Skeletal muscle cell (primary cell): ENCODE measurements at regions not wholly inside any gene's neighbourhood (a gene's known extent, or its start where the extent isn't known, plus 50 kb on each side); places are given as distances from the start of the nearest gene placed in this dataset.
"Not testable (repeated sequence)": the region's sequence is repeated elsewhere in the genome, so short reads cannot be mapped to it uniquely, and the experiment has no call there.

Experiments used
- DNase-seq: peaks from one replicate; pipeline ENCODE4 v3.0.0-alpha.2; 2010; ENCODE audit warnings: low read depth
- H3K4me3 ChIP-seq: 2 replicates; pipeline ENCODE4 v1.5.1; 2011; ENCODE audit warnings: low read depth, mild to moderate bottlenecking, control low read depth, low read length, moderate library complexity

- DNase-seq, result no peak
- H3K4me3 ChIP-seq, result no peak overlapping the region
Measured at GRCh38 chr7:23928418-23928775, 218.4 kb downstream of the STK31 start.

- no peak overlapping the region for H3K4me3 ChIP-seq
- no peak for DNase-seq
Measured at GRCh38 chr7:23930312-23930711, 220.3 kb downstream of the STK31 start.

GRCh38 chr7:23931633-23932032 lies 221.6 kb downstream of the STK31 start:
- no peak for DNase-seq
- no peak overlapping the region for H3K4me3 ChIP-seq

GRCh38 chr7:23938215-23938614 lies 228.2 kb downstream of the STK31 start:
- no peak for DNase-seq
- H3K4me3 ChIP-seq, result no peak overlapping the region

- H3K4me3 ChIP-seq, result no peak overlapping the region
- DNase-seq, result no peak
Measured at GRCh38 chr7:23938937-23939552, 229.0 kb downstream of the STK31 start.

- not testable (repeated sequence) for H3K4me3 ChIP-seq, DNase-seq
Measured at GRCh38 chr7:23939747-23940146, 229.7 kb downstream of the STK31 start.

GRCh38 chr7:23941551-23941950 lies 231.5 kb downstream of the STK31 start:
- H3K4me3 ChIP-seq, result no peak overlapping the region
- DNase-seq, result no peak

GRCh38 chr7:23942032-23942431 lies 232.0 kb downstream of the STK31 start:
- DNase-seq, result no peak
- no peak overlapping the region for H3K4me3 ChIP-seq

- no peak overlapping the region for H3K4me3 ChIP-seq
Measured at GRCh38 chr7:23944131-23944530, 234.1 kb downstream of the STK31 start.

GRCh38 chr7:23945472-23945871 lies 235.5 kb downstream of the STK31 start:
- H3K4me3 ChIP-seq, result no peak overlapping the region
- DNase-seq, result no peak

More at GRCh38 chr7:23944131-23944530, 234.1 kb downstream of the STK31 start:
- no peak for DNase-seq

- no peak overlapping the region for H3K4me3 ChIP-seq
- no peak for DNase-seq
Measured at GRCh38 chr7:23955145-23955544, 245.1 kb downstream of the STK31 start.

GRCh38 chr7:23955600-23956149 lies 245.7 kb downstream of the STK31 start:
- no peak overlapping the region for H3K4me3 ChIP-seq
- no peak for DNase-seq

- no peak overlapping the region for H3K4me3 ChIP-seq
- DNase-seq, result no peak
Measured at GRCh38 chr7:23956772-23957576, 247.0 kb downstream of the STK31 start.

GRCh38 chr7:23959821-23960220 lies 249.8 kb downstream of the STK31 start:
- no peak for DNase-seq
- no peak overlapping the region for H3K4me3 ChIP-seq

- no peak for DNase-seq
- no peak overlapping the region for H3K4me3 ChIP-seq
Measured at GRCh38 chr7:23960361-23960760, 250.3 kb downstream of the STK31 start.

GRCh38 chr7:23963461-23964165 lies 253.6 kb downstream of the STK31 start:
- no peak for DNase-seq
- no peak overlapping the region for H3K4me3 ChIP-seq

GRCh38 chr7:23964715-23965114 lies 254.7 kb downstream of the STK31 start:
- H3K4me3 ChIP-seq, result no peak overlapping the region
- DNase-seq, result no peak

- H3K4me3 ChIP-seq, result no peak overlapping the region
- no peak for DNase-seq
Measured at GRCh38 chr7:23965296-23965695, 255.3 kb downstream of the STK31 start.

GRCh38 chr7:23966941-23967340 lies 256.9 kb downstream of the STK31 start:
- DNase-seq, result no peak
- H3K4me3 ChIP-seq, result no peak overlapping the region

- H3K4me3 ChIP-seq, result no peak overlapping the region
- DNase-seq, result no peak
Measured at GRCh38 chr7:23967949-23968599, 258.1 kb downstream of the STK31 start.
